ENCODE measurements at regions not wholly inside any gene's neighbourhood (a gene's known extent, or its start where the extent isn't known, plus 50 kb on each side); places are given as distances from the start of the nearest gene placed in this dataset.

DNA sequence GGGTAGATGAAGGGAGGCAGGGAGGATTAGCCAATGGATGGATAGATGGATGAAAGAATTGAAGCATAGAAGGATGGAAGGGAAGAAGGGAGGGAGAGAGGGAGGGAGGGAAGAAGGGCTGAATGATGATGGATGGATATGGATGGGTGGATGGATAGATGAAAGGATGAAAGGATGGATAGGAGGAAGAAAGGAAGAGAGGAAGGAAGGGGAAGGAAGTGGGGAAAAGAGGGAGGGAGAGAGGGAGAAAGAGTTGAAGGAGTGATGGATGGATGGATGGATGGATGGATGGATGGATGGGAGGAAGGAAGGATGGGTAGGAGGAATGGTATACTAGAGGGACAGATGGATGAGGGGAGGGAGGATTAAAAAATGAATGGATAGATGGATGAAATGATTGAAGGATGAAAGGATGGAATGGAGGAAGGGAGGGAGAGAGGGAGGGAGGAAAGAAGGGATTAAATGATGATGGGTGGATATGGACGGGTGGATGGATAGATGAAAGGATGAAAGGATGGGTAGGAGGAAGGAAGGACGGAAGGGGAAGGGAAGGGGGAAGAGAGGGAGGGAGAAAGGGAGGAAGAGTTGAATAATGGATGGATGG, 145.9 kb downstream of the MN1 start:
- no peak for DNase-seq

DNA sequence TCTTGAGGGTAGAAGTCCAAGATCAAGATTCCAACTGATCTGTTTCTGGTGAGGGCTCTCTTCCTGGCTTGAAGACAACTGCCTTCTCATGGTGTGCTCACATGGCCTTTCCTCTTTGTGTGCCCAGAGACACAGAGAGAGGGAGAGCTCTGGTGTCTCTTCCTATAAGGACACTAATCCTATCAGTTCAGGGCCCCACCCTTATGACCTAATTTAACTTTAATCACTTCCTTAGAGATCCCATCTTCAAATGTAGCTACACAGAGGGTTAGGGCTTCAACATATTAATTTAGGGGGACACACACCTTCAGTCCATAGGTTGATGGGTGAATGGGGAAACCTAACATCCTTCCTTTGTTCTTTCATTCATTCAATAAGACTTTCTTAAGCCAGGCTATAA, 144.6 kb downstream of the MN1 start:
- no peak for DNase-seq

DNA sequence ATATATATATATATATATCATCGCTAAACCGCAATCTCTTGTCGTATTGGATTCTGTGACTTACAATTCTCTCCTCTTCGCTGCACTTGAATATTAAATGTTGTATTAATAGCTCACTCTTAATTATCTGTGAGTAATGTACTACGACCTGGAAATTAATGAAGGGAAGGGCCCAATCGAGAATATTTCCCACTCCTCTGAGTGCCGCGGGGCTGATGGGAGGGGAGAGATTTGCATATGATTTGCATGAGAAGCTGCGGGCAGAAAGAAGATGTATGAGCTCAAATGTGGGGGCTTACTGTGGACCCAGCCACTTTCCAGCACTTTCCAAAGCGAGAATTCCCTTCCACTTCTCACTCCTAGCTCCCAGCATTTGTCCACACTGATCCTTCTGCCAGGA, 141.2 kb downstream of the MN1 start:
- no peak for DNase-seq

DNA sequence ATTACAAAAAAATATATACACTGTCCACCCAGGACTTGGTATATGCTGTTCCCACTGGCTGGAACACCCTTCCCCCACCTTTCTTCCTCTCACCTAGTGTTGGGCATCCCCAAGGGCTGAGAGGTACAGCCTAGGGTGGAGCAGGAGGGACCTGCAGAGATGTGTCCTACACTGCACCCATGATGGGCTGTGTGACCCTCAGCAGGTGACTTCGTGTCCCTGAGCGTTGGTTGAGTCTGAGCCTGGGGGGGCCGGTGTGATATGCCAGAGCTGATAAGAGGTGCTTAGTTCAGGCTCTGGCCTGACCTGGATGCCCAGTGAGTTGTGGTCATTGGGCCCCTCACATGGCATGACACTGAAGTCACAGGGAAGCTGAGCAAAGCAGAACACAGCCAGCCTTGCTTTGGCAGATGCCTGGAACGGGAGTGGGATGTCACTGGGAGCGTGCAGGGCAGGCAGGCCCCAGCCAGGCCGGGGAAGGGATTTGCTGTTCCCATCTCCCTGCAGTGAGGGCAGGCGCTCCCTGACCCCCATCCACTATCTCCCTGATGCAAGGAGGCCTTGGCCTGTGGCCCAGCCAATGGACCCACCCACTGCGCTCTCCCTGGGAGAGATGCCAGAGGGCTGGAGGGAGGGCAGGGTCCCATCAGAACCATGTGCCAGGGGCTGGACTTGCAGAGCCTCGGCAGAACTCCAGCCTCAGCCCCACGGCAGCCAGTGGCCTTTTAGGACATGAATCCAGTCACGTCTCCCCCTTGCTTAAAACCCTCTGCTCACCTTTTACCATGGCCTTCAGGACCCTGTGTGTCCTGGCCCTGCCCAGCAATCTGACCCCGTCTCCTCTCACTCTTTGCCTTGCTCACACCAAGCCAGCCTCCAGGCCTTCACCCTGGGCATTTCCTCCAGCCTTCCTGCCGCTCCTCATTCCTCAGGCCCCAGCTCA, 138.9 kb downstream of the MN1 start:
- no peak for DNase-seq

DNA sequence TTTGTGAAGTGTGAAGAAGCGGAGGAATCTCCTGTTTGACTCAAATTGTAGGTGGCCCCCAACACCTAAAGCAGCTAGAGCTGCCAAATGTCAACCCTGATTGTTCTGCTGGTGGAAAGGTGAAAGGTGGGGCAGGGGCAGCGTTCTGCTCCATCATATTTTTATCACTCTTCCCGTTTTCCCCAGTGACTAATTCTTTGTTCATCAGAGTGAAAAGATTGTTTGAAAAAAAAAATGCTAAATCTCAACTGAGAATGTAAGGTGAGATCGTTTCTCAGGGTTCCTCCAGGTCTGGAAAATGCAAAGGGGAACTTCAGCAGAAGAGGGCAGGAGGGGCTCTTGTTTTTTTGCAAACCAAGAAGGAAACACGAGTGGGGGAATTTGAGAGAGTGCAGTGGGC, 137.7 kb downstream of the MN1 start:
- peak in 2 of 3 donors; percentile 20 to 32 for DNase-seq

DNA sequence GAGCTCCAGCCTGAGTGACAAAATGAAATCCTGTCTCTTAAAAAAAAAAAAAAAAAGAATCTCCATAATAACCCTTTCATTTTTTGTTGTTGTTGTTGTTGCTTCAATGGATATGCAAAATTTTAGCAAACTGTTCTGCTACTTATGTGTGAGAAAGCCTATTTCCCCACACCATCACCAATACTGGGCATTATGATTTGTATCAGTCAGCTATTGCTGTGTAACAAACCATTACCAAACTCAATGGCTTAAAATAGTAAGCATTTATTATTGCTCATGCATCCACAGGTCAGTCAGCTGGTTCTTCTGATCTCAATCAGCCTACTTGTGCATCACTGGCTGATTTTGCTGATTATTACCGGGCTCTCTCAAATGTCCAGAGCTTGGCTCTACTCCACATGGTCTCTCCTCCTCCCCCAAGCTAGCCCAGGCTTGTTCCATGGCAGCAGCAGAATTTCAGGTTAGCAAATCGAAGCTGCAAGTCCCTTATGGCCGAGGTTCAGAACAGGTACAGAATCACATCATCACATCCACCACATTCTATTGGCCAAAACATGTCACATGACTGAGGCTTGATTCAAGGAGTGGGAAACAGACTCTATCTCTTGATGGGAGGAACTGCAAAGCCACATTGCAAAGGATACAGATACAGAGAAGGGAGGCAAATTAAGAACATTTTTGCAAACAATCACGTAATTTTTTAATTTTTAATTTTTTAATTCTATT, 135.1 kb downstream of the MN1 start:
- no peak for DNase-seq

DNA sequence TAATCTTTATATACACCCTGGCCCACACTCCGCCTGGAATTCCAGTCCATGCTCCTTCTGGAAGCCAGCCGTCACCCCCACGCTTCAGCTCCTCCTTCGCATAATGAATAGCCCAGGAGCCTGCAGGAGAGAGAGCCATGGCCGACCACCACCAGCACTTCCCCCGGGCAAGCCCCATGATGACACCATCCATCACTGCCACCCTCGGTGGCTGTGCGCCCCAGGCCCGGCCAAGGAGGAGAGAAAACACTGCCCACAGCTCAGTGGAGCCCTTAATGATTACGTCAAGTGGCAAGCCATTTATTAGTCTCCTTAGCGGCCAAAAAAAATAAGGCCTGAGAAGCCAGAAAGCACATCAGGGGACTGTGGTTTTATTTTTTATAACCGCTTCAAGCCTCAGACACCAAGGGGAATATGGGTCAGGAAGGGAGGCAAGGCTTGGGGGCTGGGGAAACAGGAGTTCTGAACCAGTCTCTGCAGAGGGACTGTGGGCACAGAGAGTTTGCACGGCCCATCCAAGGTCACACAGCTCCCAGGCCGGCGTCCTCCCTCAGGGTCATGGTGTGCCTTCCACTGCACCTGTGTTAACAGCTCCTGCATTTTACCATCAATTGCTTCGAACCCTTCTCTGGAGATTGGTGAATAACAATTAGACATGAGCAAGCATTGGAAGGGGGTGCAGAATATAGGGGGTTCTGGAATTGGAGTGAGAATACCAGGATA, 134.3 kb downstream of the MN1 start:
- peak; percentile 34 to 70 (median 38) for DNase-seq

DNA sequence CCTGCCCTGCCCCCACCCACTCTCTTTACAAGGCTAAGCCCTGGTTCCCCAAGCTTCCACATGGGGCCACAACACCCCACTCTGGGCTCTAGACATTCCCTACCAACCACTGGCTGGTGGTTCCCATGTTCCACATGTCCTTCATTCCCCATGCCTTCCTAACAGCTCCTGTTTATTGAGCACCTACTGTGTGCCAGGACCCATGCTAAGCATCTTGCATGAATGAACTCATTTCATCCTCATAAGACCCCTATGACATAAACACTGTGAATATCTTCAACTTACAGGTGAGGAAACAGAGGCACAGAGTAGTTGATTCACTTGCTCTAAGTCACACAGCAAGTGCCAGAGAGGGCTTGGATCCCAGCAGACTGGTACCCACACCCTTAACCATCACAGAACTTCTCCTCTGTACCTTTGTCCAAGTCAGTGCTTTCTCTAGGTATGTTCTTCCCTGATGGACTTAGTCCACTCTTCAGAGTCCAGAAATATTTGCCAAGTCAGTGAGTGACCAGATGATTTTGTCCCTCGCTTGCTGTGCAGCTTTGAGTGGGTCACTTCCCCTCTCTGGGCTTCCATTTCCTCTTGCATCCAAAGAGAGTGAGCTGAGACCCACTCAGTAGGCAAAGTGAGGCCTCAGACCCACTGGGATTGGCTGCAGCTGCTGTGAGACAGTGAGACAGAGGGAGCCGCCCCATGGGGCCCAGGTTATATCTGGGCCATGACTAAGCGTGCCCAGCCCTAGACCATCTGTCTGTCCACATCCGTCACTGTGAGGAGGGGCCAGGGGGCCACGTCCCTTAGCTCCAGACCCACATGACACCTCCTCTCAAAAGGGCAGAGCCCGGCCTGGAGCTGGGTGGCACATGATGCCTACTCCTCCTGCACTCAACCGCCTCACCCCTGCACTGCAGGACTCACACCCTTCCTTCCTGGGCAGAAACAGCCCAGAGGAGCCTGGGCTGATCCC, 132.4 kb downstream of the MN1 start:
- DNase-seq: peak; percentile 56 to 82 (median 76)

DNA sequence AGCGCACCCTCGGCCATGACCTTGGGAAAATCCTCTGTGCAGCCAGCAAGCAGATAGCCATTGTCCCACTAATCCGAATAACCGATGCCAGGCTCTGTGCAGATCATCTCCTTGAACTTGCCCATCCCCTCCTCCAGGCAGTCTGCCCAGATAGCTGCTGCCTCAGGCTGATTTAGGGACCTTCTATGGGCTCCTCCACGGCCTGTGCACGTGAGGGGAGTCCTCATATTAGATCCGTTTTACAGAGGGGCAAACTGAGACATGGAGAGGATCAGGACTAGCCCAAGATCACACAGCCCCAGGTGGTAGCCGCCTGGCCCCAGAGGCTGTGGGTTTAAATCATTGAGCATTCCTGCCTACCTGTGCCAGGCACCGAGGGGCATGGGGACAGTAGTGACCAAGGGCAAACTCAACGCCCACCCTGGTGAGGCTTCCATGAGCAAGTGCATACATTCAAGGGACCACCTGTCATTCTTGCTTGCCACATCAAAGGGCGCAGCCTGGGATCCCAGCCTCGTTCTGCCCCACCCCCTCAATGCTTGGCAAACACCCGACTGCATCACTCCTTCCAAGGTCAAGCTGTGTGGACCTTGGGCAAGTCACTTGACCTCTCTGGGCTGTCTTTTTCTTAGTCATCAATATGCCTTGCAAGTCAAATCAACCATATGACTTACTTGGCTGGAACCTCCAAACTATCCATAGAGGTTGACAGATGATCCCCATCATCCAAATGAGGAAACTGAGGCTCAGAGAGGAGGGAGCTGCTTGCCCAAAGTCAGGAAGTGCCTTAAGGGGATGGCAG, 131.6 kb downstream of the MN1 start:
- DNase-seq: peak; percentile 35 to 53 (median 51)

DNA sequence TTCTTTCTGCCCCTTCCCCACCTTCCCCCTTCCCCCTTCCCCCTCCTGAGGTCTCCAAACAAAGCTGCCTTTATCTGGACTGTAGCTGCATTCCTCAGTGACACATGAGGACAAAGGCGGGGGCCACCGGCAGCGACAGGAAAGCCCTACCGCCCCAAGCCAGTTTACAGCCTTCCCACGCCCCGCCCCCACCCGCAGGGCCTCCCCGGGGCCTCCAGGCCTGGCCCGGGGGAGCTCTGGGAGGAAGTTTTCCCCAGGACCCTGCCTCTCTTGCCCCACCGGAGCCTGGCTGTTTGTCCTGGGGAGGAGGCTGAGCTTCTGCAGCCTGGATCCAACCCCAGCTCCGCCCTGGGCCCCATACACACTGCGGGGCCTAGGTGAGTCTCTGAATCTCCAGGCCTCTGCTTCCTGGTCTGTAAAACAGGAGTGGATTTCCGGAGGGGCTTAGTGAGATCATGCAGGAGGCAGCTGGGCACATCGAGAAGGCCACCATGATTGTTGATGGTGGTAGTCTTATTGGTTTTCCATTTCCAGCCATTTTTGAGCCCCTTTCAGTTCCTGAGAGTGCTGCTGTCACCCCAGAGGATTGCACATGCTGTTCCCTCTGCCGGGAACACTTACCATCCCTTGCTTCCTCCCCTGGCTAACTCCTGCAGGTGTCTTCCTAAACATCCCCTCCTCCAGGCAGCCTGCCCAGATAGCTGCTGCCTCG, 130.7 kb downstream of the MN1 start:
- peak; percentile 24 to 60 (median 48) for DNase-seq

DNA sequence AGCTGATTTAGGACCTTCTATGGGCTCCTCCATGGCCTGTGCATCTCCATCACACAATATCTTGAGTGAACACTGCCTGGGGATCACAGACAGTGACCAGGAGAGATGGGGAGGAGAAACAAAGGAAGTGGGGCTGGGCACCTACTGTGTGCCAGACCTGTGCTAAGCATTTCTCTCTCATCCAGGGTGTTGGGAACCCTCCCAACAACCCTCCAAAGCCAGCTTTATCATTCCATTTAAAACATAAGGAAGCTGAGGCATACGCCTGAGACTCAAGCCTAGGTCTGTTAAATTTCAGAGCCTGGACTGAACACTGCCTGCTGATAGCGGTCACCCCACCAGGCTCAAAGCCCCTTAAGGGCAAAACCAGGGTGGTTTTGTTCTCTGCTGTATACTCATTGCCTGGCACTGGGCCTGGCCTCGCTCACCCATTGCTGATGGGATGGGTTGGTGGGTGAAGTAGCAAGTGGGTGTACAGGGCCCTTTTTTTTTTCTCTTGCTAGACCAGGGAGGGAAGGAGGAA, 130.1 kb downstream of the MN1 start:
- no peak for DNase-seq

DNA sequence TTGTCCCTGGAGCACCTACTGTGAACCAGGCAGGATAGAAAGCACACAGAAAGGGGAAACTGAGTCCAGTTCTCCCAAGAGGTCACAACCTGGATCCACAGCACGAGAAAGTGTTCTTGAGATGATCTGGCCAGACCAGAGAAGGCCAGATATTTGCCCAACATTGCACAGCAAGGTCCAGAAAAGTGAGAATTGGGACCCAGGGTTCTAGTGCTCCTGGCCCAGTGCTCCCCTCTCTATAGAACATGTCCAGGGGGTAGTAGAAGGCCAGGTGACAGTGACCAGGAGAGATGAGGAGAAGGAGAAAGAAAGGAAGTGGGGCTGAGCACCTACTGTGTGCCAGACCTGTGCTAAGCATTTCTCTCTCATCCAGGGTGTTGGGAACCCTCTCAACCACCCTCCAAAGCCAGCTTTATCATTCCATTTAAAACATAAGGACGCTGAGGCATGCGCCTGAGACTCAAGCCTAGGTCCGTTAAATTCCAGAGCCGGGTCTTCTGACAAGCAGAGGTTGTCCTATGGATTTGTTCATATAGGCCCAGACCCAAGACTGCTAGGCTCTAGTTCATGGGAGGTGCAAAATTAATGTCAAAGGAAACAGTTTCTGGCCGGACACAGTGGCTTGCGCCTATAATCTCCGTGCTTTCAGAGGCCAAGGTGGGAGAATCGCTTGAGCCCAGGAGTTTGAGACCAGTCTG, 128.7 kb downstream of the MN1 start:
- no peak for DNase-seq

DNA sequence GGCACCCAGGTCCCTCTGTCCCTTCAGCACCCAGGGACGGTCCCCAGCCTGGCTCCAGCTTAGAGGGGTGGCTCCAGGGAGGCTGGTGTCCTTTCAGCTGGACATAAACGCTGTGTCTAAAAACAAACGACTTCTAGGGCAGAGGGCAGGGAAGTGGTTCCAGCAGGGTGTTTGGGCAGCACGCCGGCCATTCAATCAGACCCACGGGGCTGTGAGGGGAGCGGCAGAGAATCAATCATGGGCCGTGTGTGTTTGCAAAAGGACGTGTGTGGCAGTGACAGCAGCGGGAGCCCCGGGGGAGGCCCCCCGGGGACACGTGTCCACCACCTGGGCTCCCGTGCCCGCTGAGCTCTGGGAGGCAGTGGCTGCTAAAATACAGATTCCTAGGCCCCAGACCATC, 127.7 kb downstream of the MN1 start:
- no peak for DNase-seq

DNA sequence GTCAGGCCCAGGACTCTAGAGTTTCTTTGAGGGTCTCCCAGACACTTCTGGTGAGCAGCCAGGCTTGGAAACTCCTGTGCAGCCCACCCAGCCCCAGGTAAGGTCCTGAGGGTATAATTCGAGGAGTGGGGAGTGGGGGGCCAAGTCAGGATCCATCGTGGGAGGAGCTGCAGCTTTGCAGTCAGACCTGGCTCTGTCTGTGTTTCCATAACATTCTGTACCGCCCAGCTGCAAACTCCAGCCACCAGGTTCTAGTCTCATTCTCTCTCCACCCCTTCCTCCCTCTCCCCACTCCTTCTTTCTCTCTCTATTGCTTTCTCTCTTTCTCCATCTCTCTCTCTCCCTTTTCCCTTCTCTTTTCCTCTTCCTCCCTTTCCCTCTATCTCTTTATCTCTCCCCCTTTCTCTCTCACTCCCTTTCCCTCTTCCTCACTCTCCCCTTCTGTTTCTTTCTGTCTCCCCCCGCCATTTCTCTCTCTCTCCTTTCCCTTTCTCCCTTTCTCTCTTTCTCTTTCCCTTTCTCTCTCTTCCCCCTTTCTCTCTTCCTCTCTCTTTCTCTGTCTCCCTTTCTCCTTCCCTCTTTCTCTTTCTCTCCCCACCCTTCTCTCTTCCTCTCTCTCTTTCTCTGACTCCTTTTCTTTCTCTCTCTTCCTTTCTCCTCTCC, 127.2 kb downstream of the MN1 start:
- no peak for DNase-seq

DNA sequence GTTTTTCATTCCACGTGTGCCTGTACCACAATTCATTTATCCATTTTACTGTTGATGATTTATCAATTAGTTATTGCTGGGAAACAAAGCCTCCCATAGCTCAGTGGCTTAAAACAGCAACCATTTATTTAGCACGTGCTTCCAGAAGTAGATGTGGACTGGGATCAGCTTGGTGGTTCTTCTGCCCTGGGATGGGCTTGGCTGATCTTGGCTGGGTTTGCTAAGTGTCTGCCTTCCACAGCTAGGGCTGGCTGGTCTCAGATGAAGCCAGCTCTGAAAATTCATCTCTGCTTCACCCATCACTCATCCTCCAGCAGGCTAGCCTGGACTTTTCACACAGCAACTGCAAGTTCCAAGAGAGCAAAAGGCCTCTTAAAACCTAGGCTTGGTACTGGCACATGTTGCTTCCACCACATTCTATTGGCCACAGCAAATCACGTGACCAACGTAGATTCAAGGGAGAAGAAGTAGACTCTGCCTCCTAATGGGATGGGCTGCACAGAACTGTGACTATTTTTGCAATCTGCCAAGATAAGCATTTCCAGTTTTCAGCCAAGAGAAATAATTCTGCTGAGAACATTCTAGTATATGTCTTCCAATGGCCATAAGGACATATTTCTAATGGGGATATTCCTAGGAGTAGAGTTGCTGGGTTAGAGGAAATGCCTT, 124.9 kb downstream of the MN1 start:
- DNase-seq: no peak

DNA sequence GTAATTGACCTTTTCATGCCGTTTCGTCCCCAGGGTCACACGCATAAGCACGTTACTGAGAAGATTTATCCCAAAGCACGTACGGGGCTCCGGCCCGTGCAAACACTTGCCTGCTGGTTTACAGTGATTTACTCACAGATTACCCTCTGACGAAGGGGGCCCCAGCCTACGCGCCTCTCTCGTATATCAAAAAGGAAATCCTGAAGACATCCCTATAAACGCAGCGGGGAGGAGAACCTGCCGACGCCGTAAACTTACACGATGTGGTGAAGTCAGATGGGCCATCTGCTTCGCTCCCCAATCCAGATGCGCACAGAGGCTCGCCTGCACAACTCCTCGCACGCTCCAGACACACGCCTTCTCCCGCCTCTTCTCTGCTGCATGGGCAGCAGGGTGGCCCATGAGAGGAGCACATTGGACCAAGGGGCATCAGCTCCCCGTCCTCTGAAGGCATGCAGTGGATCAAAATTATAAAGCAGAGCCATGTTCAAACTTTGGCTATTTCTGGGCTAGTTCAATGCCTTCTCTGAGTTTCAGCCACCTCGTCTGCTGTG, 123.6 kb downstream of the MN1 start:
- no peak for DNase-seq

DNA sequence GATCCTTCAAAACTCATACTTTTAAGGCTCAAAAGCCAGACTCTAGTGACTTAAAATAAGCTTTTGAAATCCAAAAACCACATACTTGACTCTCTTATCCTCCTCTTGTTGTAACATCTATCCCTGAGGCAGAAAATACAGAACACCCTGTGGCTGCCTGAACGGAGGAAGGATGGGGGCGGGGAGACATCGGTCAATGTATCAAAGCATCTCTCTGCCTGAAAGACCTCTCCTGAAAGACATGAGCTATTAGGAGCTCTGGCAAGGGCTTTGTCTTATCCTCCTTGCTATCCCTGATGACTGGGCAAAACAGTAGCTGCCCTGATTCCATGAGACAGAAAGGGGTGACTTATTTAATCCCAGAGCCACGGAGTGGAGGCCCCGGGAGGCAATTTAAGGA, 122.4 kb downstream of the MN1 start:
- DNase-seq: no peak

Data from suppressor macrophage treated with lipopolysaccharide for 1 hour (primary cell).